ENCODE measurements at regions not wholly inside any gene's neighbourhood (a gene's known extent, or its start where the extent isn't known, plus 50 kb on each side); places are given as distances from the start of the nearest gene placed in this dataset.

DNA sequence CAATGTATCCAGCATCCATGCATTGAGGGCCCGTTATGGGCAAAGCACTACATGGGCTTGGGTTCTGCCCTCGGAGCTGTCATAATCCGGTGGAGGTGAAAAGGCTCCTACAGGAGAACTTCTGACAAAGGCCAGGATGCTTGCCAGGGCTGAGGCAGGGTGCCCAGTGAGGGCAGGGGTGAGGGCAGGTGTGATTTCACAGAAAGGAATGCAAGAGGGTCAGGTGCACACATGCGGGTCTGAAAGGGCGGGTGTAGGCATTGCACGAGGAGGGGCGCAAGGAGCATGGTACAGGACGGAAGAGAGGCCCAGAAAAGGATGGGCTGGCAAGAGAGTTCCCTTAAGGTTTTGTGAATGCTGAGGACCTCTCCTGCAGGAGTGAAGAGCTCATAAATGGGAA is 348.0 kb downstream of the BTBD3 start:
- 90 to 96% (median 93%) methylated on average over 8 of the region's 8 CpGs for WGBS, 5 donors

DNA sequence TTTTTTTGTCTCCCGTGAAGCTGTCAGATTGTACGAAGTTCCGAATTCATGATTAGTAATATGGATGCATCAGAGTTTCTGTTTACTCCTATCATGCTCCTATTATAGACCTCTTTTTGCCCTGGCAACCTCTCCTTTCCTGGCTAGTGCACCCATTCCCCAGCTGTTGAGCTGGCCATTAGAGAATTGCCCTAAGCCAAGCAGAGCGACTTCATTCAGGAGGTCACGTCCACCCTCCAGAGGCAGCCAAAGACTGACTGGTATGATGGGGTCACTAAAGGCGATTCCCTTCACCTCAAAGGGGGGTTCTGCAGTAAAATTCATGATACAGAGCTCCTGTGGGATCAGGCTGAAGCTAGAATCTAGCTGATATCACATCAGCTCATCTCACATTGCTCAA is 351.9 kb downstream of the BTBD3 start:
- no peak for TF ChIP-seq POLR2A (IDR thresholded peaks at IDR 0.05)
- H3K27ac ChIP-seq: no peak overlapping the region
- intact Hi-C loops (cut with DNase I; ENCODE audit: low total_unique reads): no loop called here

More for the DNA sequence above, 348.0 kb downstream of the BTBD3 start:
- no peak for DNase-seq
- H3K27ac ChIP-seq: no peak overlapping the region
- no peaks in the 10 kb centered on the region for H3K9me3 ChIP-seq
- TF ChIP-seq, protein P1, sequence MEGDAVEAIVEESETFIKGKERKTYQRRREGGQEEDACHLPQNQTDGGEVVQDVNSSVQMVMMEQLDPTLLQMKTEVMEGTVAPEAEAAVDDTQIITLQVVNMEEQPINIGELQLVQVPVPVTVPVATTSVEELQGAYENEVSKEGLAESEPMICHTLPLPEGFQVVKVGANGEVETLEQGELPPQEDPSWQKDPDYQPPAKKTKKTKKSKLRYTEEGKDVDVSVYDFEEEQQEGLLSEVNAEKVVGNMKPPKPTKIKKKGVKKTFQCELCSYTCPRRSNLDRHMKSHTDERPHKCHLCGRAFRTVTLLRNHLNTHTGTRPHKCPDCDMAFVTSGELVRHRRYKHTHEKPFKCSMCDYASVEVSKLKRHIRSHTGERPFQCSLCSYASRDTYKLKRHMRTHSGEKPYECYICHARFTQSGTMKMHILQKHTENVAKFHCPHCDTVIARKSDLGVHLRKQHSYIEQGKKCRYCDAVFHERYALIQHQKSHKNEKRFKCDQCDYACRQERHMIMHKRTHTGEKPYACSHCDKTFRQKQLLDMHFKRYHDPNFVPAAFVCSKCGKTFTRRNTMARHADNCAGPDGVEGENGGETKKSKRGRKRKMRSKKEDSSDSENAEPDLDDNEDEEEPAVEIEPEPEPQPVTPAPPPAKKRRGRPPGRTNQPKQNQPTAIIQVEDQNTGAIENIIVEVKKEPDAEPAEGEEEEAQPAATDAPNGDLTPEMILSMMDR (IDR thresholded peaks at IDR 0.05 in 8 of 11, conservative IDR thresholded peaks at IDR 0.05 in 3 of 11): no peak
- no peak for TF ChIP-seq POLR2AphosphoS5 (IDR thresholded peaks at IDR 0.05)
- no peak for TF ChIP-seq POLR2A (IDR thresholded peaks at IDR 0.05)
- intact Hi-C loops (cut with DNase I; ENCODE audit: low total_unique reads): no loop called here
- H3K36me3 ChIP-seq: no peaks in the 10 kb centered on the region
- no peaks in the 10 kb centered on the region for H3K27me3 ChIP-seq (replicated peaks in 1 of 7)
- no peak overlapping the region for H3K4me3 ChIP-seq
- H3K4me1 ChIP-seq: no peaks in the 10 kb centered on the region

DNA sequence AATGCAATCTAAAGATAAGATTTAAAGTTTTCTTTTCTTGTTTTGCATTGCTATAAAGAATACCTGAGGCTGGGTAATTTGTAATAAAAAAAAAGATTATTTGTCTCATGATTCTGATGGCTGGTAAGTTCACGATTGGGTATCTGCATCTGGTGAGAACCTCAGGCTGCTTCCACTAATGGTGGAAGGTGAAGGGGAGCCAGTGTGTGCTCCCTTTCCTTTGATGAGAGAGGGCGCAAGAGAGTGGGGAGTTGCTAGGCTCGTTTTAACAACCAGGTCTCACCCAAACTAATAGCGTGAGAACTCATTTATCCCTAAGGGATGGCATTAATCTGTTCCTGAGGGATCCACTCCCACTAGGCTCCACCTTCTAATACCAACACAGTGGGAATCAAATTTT is 353.2 kb downstream of the BTBD3 start:
- DNase-seq: no peak
- intact Hi-C loops (cut with DNase I; ENCODE audit: low total_unique reads): no loop called here
- H3K27ac ChIP-seq: no peak overlapping the region
- H3K4me3 ChIP-seq: no peak overlapping the region
- H3K27me3 ChIP-seq (replicated peaks in 1 of 7): no peaks in the 10 kb centered on the region
- WGBS, 5 donors: 79 to 92% (median 85%) methylated on average over 4 of the region's 4 CpGs
- no peaks in the 10 kb centered on the region for H3K36me3 ChIP-seq
- no peaks in the 10 kb centered on the region for H3K9me3 ChIP-seq
- TF ChIP-seq POLR2AphosphoS5 (IDR thresholded peaks at IDR 0.05) (no peak), POLR2A (IDR thresholded peaks at IDR 0.05) (no peak)
- TF ChIP-seq, protein P1 (IDR thresholded peaks at IDR 0.05 in 8 of 11, conservative IDR thresholded peaks at IDR 0.05 in 3 of 11): no peak
- H3K4me1 ChIP-seq: no peaks in the 10 kb centered on the region

More for the DNA sequence above, 351.9 kb downstream of the BTBD3 start:
- no peaks in the 10 kb centered on the region for H3K9me3 ChIP-seq
- H3K36me3 ChIP-seq: no peaks in the 10 kb centered on the region
- WGBS, 5 donors: 88 to 91% (median 90%) methylated on average over 6 of the region's 6 CpGs
- H3K4me1 ChIP-seq: no peaks in the 10 kb centered on the region
- no peak overlapping the region for H3K4me3 ChIP-seq
- no peak for DNase-seq
- no peaks in the 10 kb centered on the region for H3K27me3 ChIP-seq (replicated peaks in 1 of 7)

DNA sequence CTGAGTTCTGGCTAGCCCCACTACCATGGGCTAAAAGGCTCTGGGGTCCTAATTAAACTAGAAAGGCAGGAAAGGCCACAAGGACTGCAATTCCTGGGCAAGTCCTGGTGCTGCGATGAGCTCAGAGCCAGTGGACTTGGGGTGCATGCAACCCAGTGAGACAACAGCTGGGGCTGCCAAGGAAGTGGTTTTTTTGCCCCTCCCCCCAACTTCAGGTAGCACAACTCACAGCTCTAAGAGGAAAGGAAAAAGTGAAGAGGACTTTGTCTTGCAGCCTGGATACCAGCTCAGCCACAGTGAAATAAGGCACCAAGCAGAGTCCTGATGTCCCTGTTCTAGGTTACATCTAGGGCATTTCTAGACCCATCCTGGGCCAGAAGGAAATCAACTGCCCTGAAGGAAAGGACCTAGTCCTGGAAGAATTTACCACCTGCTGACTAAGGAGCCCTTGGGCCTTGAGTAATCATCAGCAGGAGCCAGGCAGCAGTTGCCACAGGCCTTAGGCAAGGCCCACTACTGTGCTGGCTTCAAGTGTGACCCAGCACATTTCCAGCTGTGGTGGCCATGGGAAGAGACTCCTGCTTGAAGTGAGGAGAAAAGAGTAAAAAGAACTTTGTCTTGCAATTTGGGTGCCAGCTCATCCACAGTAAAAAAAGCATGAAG is 358.4 kb downstream of the BTBD3 start:
- no peak overlapping the region for H3K27ac ChIP-seq
- intact Hi-C loops (cut with DNase I; ENCODE audit: low total_unique reads): no loop called here
- TF ChIP-seq POLR2A (IDR thresholded peaks at IDR 0.05) (no peak), POLR2AphosphoS5 (IDR thresholded peaks at IDR 0.05) (no peak)
- TF ChIP-seq, protein P1 (IDR thresholded peaks at IDR 0.05 in 8 of 11, conservative IDR thresholded peaks at IDR 0.05 in 3 of 11): no peak
- no peaks in the 10 kb centered on the region for H3K4me1 ChIP-seq
- H3K9me3 ChIP-seq: no peaks in the 10 kb centered on the region
- H3K36me3 ChIP-seq: no peaks in the 10 kb centered on the region
- no peak for DNase-seq
- WGBS, 5 donors: 82 to 90% (median 88%) methylated on average over 1 of the region's 1 CpG; no CpG with 5 or more reads in 1 of the 5 donors
- H3K4me3 ChIP-seq: no peak overlapping the region
- H3K27me3 ChIP-seq (replicated peaks in 1 of 7): no peaks in the 10 kb centered on the region
